CD8-positive, alpha-beta memory T cell (primary cell): ENCODE measurements at regions not wholly inside any gene's neighbourhood (a gene's known extent, or its start where the extent isn't known, plus 50 kb on each side); places are given as distances from the start of the nearest gene placed in this dataset.
A peak's percentile ranks its signal among the peaks of the same experiment; 100 is the strongest.

Source experiments
- CTCF ChIA-PET: fragments of 350-600 bp; sonication (Branson Sonifier 250); formaldehyde crosslinking; loops from one replicate; lab custom pipeline; 2021; ENCODE audit warnings: antibody characterized with exemption; lab: Charles Lee
- POLR2A ChIA-PET: fragments of 350-600 bp; sonication (Branson Sonifier 250); formaldehyde crosslinking; loops from one replicate; lab custom pipeline; 2021; ENCODE audit warnings: antibody characterized with exemption; lab: Charles Lee
- DNase-seq, 5 donors: peaks; one replicate each; pipeline versions ENCODE4 v3.0.0 to v3.0.0-alpha.2; 2020 to 2022; ENCODE audit warnings: mixed read lengths in 1 of 5
- H3K27ac ChIP-seq: one replicate; pipeline ENCODE4 v1.7.0; 2013; ENCODE audit warnings: low read depth, mild to moderate bottlenecking, low read length, moderate library complexity
- H3K27me3 ChIP-seq: 2 replicates; pipeline ENCODE4 v1.7.0; 2013; ENCODE audit warnings: low read length, mild to moderate bottlenecking; ENCODE audit not compliant: insufficient read depth, poor library complexity, severe bottlenecking
- H3K36me3 ChIP-seq: 2 replicates; pipeline ENCODE4 v1.7.0; 2013; ENCODE audit warnings: mild to moderate bottlenecking, low read length, moderate library complexity; ENCODE audit not compliant: insufficient read depth
- H3K4me1 ChIP-seq: 2 replicates; pipeline ENCODE4 v1.7.0; 2013; ENCODE audit warnings: mild to moderate bottlenecking, low read length, moderate library complexity; ENCODE audit not compliant: insufficient read depth
- H3K4me3 ChIP-seq: 2 replicates; pipeline ENCODE4 v1.7.0; 2013; ENCODE audit warnings: mild to moderate bottlenecking, low read length
- H3K9me3 ChIP-seq: 2 replicates; pipeline ENCODE4 v1.7.0; 2013; ENCODE audit warnings: mild to moderate bottlenecking, low read length
- H3K27ac Mint-ChIP-seq, 8 donors: one replicate each; pipeline ENCODE4 v1.8.0; 2020 to 2021; ENCODE audit warnings: mixed read lengths in 8 of 8, mild to moderate bottlenecking in 6 of 8, inconsistent platforms in 3 of 8, moderate library complexity in 3 of 8
- H3K27me3 Mint-ChIP-seq, 2 donors: one replicate each; pipeline ENCODE4 v1.8.0; 2020 to 2021; ENCODE audit warnings: mixed read lengths in 2 of 2, mild to moderate bottlenecking in 1 of 2, moderate library complexity in 1 of 2
- H3K36me3 Mint-ChIP-seq, 3 donors: one replicate each; pipeline ENCODE4 v1.8.0; 2020 to 2021; ENCODE audit warnings: mixed read lengths in 3 of 3, inconsistent platforms in 1 of 3, mild to moderate bottlenecking in 1 of 3
- H3K4me1 Mint-ChIP-seq, 3 donors: one replicate each; pipeline ENCODE4 v1.8.0; 2020 to 2021; ENCODE audit warnings: mixed read lengths in 3 of 3, inconsistent platforms in 1 of 3, mild to moderate bottlenecking in 1 of 3
- H3K4me3 Mint-ChIP-seq, 7 donors: one replicate each; pipeline ENCODE4 v1.8.0; 2020 to 2021; ENCODE audit warnings: mixed read lengths in 7 of 7, mild to moderate bottlenecking in 6 of 7, moderate library complexity in 4 of 7, inconsistent platforms in 2 of 7
- H3K9me3 Mint-ChIP-seq, 5 donors: one replicate each; pipeline ENCODE4 v1.8.0; 2020 to 2022; ENCODE audit warnings: mixed read lengths in 5 of 5, mild to moderate bottlenecking in 3 of 5, moderate library complexity in 2 of 5, inconsistent platforms in 1 of 5

GRCh38 chr11:134893810-134894685, 482.0 kb upstream of the B3GAT1 start:
- peaks cover 0 to 4% (median 0%) of the 10 kb centered on the region in 3 donors for H3K4me1 Mint-ChIP-seq
- Histone ChIP-seq H3K9me3 (no peaks in the 10 kb centered on the region), H3K27ac (no peak overlapping the region), H3K36me3 (no peaks in the 10 kb centered on the region), H3K27me3 (no peaks in the 10 kb centered on the region), H3K4me3 (no peak overlapping the region), H3K4me1 (no peaks in the 10 kb centered on the region)
- ChIA-PET POLR2A (no interaction called here), CTCF (no interaction called here)
- DNase-seq = no peak
- H3K27ac Mint-ChIP-seq = no peak overlapping the region
- H3K36me3 Mint-ChIP-seq = no peaks in the 10 kb centered on the region
- H3K4me3 Mint-ChIP-seq = no peak overlapping the region
- peaks cover 0 to 2% (median 0%) of the 10 kb centered on the region in 5 donors for H3K9me3 Mint-ChIP-seq
- peaks cover 6 to 15% of the 10 kb centered on the region in 2 donors for H3K27me3 Mint-ChIP-seq

- DNase-seq = no peak
- CTCF ChIA-PET = no interaction called here
- H3K4me1 Mint-ChIP-seq = peaks cover 0 to 4% (median 0%) of the 10 kb centered on the region in 3 donors
- no peaks in the 10 kb centered on the region for H3K4me1 ChIP-seq
- H3K9me3 Mint-ChIP-seq = peaks cover 0 to 2% (median 0%) of the 10 kb centered on the region in 5 donors
- no peaks in the 10 kb centered on the region for H3K27me3 ChIP-seq
- H3K4me3 ChIP-seq = no peak overlapping the region
- H3K9me3 ChIP-seq = no peaks in the 10 kb centered on the region
- no peaks in the 10 kb centered on the region for H3K36me3 Mint-ChIP-seq
- H3K27ac Mint-ChIP-seq = peak overlapping the region in 1 of 8 donors; percentile 32
- POLR2A ChIA-PET = no interaction called here
- H3K27me3 Mint-ChIP-seq = peaks cover 6 to 23% of the 10 kb centered on the region in 2 donors
- H3K4me3 Mint-ChIP-seq = no peak overlapping the region
- H3K36me3 ChIP-seq = no peaks in the 10 kb centered on the region
- no peak overlapping the region for H3K27ac ChIP-seq
Observed at GRCh38 chr11:134890446-134890845, 478.4 kb upstream of the B3GAT1 start.

- H3K27me3 ChIP-seq = no peaks in the 10 kb centered on the region
- POLR2A ChIA-PET = no interaction called here
- CTCF ChIA-PET = no interaction called here
- H3K27ac Mint-ChIP-seq = no peak overlapping the region
- no peak overlapping the region for H3K4me3 Mint-ChIP-seq
- peaks cover 0 to 4% (median 0%) of the 10 kb centered on the region in 3 donors for H3K4me1 Mint-ChIP-seq
- H3K4me3 ChIP-seq = no peak overlapping the region
- H3K27me3 Mint-ChIP-seq = peaks cover 6 to 26% of the 10 kb centered on the region in 2 donors
- peaks cover 0 to 2% (median 0%) of the 10 kb centered on the region in 5 donors for H3K9me3 Mint-ChIP-seq
- H3K27ac ChIP-seq = no peak overlapping the region
- no peaks in the 10 kb centered on the region for H3K9me3 ChIP-seq
- H3K4me1 ChIP-seq = no peaks in the 10 kb centered on the region
- H3K36me3 Mint-ChIP-seq = no peaks in the 10 kb centered on the region
- DNase-seq = no peak
- H3K36me3 ChIP-seq = no peaks in the 10 kb centered on the region
Observed at GRCh38 chr11:134889832-134890231, 477.8 kb upstream of the B3GAT1 start.

- CTCF ChIA-PET = no interaction called here
- no peak overlapping the region for H3K4me3 ChIP-seq
- no peak overlapping the region for H3K27ac Mint-ChIP-seq
- no peaks in the 10 kb centered on the region for H3K27me3 ChIP-seq
- H3K36me3 Mint-ChIP-seq = no peaks in the 10 kb centered on the region
- DNase-seq = no peak
- H3K9me3 ChIP-seq = no peaks in the 10 kb centered on the region
- H3K4me3 Mint-ChIP-seq = no peak overlapping the region
- H3K4me1 Mint-ChIP-seq = peaks cover 0 to 1% (median 0%) of the 10 kb centered on the region in 3 donors
- peaks cover 0 to 2% (median 0%) of the 10 kb centered on the region in 5 donors for H3K9me3 Mint-ChIP-seq
- H3K27ac ChIP-seq = no peak overlapping the region
- no peaks in the 10 kb centered on the region for H3K36me3 ChIP-seq
- peaks cover 6 to 28% of the 10 kb centered on the region in 2 donors for H3K27me3 Mint-ChIP-seq
- POLR2A ChIA-PET = no interaction called here
- H3K4me1 ChIP-seq = no peaks in the 10 kb centered on the region
Observed at GRCh38 chr11:134888821-134889220, 476.8 kb upstream of the B3GAT1 start.

DNA sequence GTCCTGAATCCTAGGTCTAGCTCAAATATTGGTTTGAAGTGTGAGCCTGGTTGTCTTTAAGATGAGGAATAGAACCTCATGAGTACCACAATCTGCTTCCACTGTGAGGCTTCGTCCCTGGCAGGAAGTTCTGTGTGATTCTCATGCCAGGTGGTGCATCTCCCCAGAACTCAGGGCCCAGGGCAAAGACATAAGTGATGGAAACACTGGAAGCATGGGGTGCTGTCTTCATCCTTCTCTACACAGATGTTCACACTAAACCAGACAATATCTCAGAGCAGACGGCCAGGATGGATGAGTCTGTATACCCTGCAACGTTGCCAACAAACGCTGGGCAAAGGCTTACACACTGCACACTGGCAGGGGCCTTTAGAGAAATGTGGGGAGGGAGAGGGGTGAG, 475.9 kb upstream of the B3GAT1 start:
- no peaks in the 10 kb centered on the region for H3K4me1 Mint-ChIP-seq
- H3K4me3 Mint-ChIP-seq = no peak overlapping the region
- H3K9me3 ChIP-seq = no peaks in the 10 kb centered on the region
- no peak overlapping the region for H3K27ac Mint-ChIP-seq
- H3K4me3 ChIP-seq = no peak overlapping the region
- H3K27me3 ChIP-seq = no peaks in the 10 kb centered on the region
- no peaks in the 10 kb centered on the region for H3K36me3 ChIP-seq
- ChIA-PET POLR2A (no interaction called here), CTCF (no interaction called here)
- H3K9me3 Mint-ChIP-seq = peaks cover 0 to 1% (median 0%) of the 10 kb centered on the region in 5 donors
- no peaks in the 10 kb centered on the region for H3K4me1 ChIP-seq
- no peak overlapping the region for H3K27ac ChIP-seq
- peaks cover 6 to 28% of the 10 kb centered on the region in 2 donors for H3K27me3 Mint-ChIP-seq
- DNase-seq = no peak
- no peaks in the 10 kb centered on the region for H3K36me3 Mint-ChIP-seq

DNA sequence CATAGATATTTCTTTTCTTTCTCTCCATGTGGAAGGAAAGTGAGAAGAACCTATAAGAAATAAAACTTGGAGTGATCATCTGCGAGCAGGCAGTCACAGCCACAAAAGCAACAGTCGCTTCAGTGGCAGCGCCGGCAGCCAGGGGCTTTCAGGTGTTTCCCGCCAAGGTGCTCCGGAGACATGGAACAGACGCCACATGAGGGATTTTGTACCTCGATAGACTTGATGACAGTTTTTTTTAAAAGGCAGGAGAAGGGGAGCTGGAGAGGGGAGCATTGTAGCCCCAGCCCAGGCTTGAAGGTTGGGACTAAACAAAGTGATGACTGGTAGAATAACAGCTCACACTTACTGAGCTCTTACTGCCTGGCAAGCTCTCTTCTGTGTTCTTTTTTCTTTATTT, 471.4 kb upstream of the B3GAT1 start:
- Histone ChIP-seq H3K4me3 (no peak overlapping the region), H3K9me3 (no peaks in the 10 kb centered on the region), H3K4me1 (no peaks in the 10 kb centered on the region), H3K36me3 (no peaks in the 10 kb centered on the region), H3K27ac (no peak overlapping the region), H3K27me3 (no peaks in the 10 kb centered on the region)
- Mint-ChIP-seq H3K9me3 (no peaks in the 10 kb centered on the region), H3K36me3 (no peaks in the 10 kb centered on the region), H3K4me1 (no peaks in the 10 kb centered on the region), H3K27me3 (peaks cover 0 to 42% of the 10 kb centered on the region in 2 donors), H3K4me3 (no peak overlapping the region), H3K27ac (no peak overlapping the region)
- ChIA-PET POLR2A (no interaction called here), CTCF (no interaction called here)
- DNase-seq = no peak

DNA sequence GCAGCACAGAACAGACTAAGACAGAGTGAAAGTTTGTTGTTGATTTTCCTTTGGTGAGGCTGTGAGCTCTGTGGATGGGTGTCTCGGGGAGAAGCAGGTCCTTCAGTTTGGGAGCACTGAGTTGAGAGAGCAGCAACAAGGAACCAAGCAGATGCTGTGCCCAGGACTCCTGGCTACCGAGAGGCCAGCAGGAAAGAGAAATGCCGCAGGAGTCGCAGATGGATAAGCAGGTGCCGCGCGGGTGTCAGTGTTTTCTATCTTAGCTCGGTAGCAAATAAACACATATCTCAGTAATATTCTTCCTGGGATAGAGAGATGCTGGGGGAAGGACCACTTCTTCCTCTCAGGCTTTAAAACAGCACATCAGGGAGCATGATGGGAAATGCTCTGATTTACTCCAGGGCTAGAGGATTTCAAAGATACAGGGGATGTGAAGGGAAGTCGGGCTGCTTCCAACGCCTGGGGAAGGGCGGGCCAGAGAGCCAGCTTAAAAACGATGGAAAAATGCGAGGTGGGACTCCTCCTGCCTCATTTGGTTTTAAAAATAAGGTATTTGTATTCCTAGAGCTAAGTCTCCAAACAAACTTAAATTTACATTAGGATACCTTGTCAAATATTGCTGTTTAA, 470.7 kb upstream of the B3GAT1 start:
- no peak overlapping the region for H3K4me3 Mint-ChIP-seq
- no peaks in the 10 kb centered on the region for H3K9me3 Mint-ChIP-seq
- H3K4me1 ChIP-seq = no peaks in the 10 kb centered on the region
- H3K27me3 Mint-ChIP-seq = peaks cover 0 to 45% of the 10 kb centered on the region in 2 donors
- ChIA-PET POLR2A (no interaction called here), CTCF (no interaction called here)
- H3K36me3 ChIP-seq = no peaks in the 10 kb centered on the region
- no peaks in the 10 kb centered on the region for H3K27me3 ChIP-seq
- H3K9me3 ChIP-seq = no peaks in the 10 kb centered on the region
- DNase-seq = no peak
- H3K36me3 Mint-ChIP-seq = no peaks in the 10 kb centered on the region
- H3K4me1 Mint-ChIP-seq = no peaks in the 10 kb centered on the region
- H3K27ac ChIP-seq = no peak overlapping the region
- no peak overlapping the region for H3K27ac Mint-ChIP-seq
- H3K4me3 ChIP-seq = no peak overlapping the region

GRCh38 chr11:134882141-134882540, 470.1 kb upstream of the B3GAT1 start:
- no peak overlapping the region for H3K27ac ChIP-seq
- peaks cover 0 to 46% of the 10 kb centered on the region in 2 donors for H3K27me3 Mint-ChIP-seq
- ChIA-PET POLR2A (no interaction called here), CTCF (no interaction called here)
- no peaks in the 10 kb centered on the region for H3K4me1 ChIP-seq
- H3K36me3 ChIP-seq = no peaks in the 10 kb centered on the region
- no peaks in the 10 kb centered on the region for H3K4me1 Mint-ChIP-seq
- DNase-seq = no peak
- no peaks in the 10 kb centered on the region for H3K36me3 Mint-ChIP-seq
- H3K27me3 ChIP-seq = no peaks in the 10 kb centered on the region
- no peak overlapping the region for H3K4me3 ChIP-seq
- H3K4me3 Mint-ChIP-seq = no peak overlapping the region
- H3K9me3 ChIP-seq = no peaks in the 10 kb centered on the region
- H3K9me3 Mint-ChIP-seq = no peaks in the 10 kb centered on the region
- no peak overlapping the region for H3K27ac Mint-ChIP-seq
